DLD1 (cell line): ENCODE measurements at regions not wholly inside any gene's neighbourhood (a gene's known extent, or its start where the extent isn't known, plus 50 kb on each side); places are given as distances from the start of the nearest gene placed in this dataset.

ENCODE experiments used
- in situ Hi-C: cut with HindIII; loops from 2 replicates; pipeline ENCODE4 v1.10.0; 2017; ENCODE audit warnings: low sequenced_read_pairs

GRCh38 chr9:13607481-13608441, 328.3 kb upstream of the MPDZ start:
- in situ Hi-C loops = no loop called here

DNA sequence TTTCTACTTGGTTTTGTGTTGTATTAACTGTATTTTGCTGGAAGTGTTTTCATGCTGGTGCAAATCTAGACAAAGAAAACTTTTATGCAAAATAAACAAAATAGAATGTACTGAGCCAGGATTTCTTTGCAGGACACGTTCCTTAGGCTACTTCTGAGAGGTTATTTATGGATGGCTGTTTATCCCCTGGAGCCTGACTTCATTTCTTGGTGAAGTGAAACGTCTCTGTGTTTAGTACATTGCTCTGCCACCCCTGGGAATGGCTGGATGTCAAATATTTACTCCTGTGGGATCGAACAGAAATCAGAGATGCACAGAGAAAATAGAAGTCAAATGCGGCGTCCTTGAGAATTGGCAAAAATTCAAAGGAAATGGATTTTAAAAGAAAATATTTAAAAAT, 327.1 kb upstream of the MPDZ start:
- in situ Hi-C loops = no loop called here

DNA sequence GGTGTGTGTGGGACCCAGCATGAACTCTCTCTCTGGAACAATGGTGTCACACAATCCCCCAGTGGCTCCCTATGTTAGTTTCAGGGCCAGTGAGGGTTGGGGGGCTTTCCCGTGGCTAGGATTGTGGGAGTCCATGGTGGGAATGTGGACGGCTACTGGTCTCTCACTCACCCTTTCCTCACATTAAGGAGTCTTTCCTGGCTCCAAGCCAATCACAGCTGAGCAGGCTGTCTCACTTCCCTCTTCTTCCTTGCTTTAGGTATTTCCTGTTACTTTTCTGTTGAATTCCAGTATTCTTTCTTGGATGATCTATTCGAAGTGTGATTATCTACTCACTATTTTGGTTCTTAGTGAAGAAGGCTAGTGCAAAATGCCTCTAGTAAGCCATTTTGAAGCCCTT, 324.4 kb upstream of the MPDZ start:
- in situ Hi-C loops = no loop called here

DNA sequence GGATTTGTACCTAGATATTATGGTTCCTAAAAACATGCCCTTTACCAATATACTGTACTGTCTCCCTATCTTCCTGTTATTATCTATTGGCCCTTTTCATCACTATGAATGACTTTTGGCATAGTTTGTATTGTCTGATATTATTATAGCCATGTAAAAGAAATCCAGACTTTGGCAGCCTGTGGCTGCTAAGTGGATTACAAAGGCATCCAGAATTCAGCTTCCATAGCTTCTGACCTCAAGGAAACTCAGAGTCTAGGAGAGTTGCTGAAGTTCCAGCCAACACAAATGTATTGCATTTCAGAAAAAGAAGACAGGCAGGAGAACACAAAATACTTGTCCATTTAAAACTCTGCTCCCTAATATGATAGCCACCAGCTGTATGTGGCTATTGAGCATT, 319.2 kb upstream of the MPDZ start:
- in situ Hi-C loops = no loop called here

DNA sequence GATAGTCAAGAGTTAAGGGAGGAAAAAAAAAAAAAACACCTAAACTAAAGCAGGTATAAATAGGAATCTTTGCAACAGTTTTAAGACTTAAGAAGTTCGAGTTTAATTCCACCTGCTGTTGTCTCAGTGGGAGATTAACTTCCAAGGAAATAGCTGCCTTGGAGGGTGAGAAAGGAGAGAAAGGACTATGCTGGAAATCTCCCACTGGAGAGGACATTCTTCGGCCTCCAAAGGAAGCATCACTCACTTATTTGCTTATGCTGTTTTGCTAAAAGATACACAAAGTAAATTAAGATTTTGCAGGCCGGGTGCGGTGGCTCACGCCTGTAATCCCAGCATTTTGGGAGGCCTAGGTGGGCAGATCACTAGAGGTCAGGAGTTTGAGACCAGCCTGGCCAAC, 317.9 kb upstream of the MPDZ start:
- in situ Hi-C loops = no loop called here

DNA sequence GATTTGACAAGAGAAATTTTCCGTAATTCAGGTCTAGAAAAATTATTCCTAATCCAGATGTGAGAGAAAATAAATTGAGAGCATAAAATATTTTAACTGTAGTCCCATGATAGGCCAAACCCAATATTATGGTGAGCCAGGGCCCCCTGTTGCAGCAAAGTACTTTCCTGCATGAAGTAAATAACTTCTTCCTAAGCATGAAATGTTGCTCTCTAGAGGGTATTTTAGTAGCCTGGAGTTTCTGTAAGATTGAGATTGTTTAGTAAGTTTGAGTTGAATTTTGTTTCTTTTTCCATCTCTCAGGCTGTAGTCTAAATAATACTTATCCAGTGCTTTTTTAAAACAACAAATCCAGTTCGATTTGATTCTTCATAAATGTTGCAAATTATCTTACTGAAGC, 317.5 kb upstream of the MPDZ start:
- in situ Hi-C loops = no loop called here

DNA sequence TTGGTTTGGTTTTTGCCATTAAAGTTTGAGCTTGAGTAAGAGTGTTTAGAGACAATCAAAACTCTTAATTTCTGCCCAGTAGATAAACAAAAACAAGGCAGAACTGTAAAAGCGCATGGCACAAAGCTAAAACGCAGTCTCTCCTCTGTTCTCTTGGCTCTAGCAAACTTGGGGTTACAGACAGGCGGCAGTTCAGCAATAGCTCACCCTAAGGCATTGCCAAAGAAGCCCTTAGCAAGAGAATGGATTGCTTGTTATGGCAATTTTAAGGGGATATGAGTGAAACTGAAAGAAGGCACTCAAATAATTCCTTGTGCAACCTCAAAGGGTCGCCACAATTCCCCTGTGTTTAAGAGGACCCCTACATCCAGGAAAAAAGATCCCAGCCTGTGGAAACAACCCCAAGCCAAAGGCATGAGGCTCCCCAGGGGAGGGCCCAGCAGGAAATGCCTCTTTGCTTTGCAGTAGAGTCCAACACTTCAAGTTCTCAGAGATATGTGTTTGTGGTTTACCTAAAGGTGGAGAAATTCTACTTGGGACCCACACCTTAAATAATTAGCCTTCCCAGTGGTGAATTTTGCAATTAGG, 317.0 kb upstream of the MPDZ start:
- in situ Hi-C loops = no loop called here

GRCh38 chr9:13590996-13591395, 311.5 kb upstream of the MPDZ start:
- in situ Hi-C loops = no loop called here

- in situ Hi-C loops = no loop called here
Measured at GRCh38 chr9:13589034-13589737, 309.7 kb upstream of the MPDZ start.

GRCh38 chr9:13588151-13589033, 308.9 kb upstream of the MPDZ start:
- in situ Hi-C loops = no loop called here

DNA sequence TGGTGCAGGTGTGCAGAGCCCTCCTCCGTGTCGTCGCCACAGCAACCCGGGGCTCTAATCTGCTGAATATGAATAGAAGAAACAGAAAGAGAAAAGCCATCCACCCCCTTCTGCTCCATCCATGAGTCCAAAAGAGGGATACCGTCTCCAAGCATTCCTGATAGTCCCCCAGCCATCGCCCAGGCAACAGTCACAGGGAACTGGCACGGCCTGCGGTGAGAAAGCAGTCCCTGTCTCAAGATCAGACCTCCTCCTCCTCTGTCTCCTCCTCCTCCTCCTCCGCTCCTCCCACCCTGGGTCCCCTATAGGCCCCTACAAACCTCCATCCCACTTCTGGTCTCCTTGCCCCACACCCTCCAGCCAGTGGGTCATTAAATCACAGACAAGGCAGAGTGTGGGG, 308.1 kb upstream of the MPDZ start:
- in situ Hi-C loops = no loop called here

- in situ Hi-C loops = no loop called here
Measured at GRCh38 chr9:13586587-13587374, 307.3 kb upstream of the MPDZ start.

DNA sequence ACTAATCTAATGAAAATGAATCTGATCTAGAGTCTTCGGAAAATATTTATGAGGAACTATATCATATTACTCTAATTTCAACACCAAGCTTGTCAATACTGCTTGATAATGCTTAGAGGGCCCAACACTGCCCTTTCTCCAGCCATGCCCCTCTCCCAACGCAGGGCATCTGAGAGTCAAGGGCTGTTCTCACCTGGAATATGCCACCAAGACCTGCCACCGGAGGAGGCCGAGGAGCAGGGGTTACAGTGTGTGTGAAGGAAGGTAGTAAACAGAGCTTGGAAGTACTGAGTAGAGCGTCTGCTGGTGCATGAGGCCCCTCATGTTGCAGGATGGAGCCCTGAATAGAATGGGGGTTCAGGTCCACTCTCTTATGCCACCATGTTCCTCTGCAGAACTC, 301.3 kb upstream of the MPDZ start:
- in situ Hi-C loops = no loop called here

DNA sequence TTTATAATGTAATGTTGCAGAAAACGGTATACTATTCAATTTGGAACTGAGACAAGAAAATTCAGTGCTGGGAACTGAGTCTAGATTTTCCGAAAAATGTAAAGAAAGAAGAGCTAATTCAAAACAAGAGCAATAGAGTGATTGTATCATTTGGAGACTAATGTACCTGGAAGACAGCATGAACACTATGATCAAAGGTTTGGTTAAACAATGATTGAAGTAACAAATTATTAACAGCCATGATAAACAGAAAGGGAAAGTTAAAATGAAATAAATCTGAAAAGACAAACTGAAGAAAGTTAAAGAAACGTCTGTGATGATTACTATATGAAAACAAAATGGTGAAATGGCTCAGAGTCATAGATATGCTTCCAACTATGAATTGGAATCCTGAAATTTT, 300.6 kb upstream of the MPDZ start:
- in situ Hi-C loops = no loop called here

DNA sequence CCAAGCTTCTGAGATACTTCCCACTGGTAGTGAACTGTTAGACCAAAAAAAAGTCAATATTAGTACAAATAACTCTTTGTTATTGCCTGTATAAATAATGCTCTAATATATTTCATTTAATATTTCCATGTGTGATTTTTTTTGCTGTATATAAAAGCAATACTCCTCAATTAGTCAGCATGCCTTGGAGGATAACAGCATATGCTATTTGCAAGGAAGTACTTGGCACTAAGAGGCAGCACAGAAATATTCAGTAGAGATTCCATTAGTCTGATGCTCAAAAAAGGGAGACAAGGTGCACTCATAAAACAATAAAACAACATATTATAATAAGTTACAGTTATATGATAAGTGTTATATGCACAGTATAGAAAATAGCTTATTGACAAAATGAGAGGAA, 296.6 kb upstream of the MPDZ start:
- in situ Hi-C loops = no loop called here

DNA sequence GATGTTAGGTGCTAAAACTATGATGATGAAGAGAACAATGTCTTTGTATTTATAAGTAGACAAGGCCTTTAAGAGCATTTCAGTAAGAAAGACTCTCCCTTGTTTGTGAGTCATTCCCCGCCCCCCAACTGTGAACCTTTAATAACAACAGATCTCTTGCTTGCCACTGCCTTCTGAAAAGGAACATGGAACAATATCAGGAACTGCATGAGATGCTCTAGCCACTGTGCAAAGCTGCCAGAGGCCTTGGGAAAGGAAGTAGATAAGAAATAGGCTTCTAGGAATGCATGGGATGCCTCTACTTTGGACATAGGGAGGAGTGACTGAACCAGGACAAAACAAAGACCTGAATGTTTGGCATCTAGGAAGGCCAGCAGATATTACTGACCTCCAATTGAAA, 296.1 kb upstream of the MPDZ start:
- in situ Hi-C loops = no loop called here

- in situ Hi-C loops = no loop called here
Measured at GRCh38 chr9:13570068-13570974, 290.8 kb upstream of the MPDZ start.

GRCh38 chr9:13569602-13570067, 290.1 kb upstream of the MPDZ start:
- in situ Hi-C loops = no loop called here
